SIG-M5 (cell line): ENCODE measurements at regions not wholly inside any gene's neighbourhood (a gene's known extent, or its start where the extent isn't known, plus 50 kb on each side); places are given as distances from the start of the nearest gene placed in this dataset.
"Not testable (repeated sequence)": the region's sequence is repeated elsewhere in the genome, so short reads cannot be mapped to it uniquely, and the experiment has no call there.

Experiments
- DNase-seq: peaks from one replicate; lab custom pipeline; 2025; lab: John Stamatoyannopoulos, UW

GRCh38 chr2:195458936-195459335 lies 198.1 kb upstream of the SLC39A10 start:
- DNase-seq: no peak

DNA sequence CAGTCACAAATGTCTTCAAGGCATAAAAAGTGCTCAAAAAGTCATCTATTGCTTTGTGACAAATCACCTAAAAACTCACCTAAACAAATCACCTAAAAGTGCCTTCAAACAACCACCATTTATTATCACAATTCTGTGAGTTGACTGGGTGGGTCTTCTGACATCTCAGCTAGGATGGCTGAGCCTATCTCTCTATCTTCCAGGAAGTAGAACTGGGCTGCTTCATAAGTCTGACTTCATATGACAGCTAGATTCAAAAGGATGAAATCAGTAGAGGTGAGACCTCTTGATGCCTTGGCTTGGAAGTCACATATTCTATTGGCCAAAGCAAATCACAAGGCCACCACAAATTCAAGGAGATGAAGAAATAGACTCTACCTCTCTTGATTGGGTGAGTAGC lies 199.2 kb upstream of the SLC39A10 start:
- DNase-seq: no peak

- DNase-seq: no peak
Measured at GRCh38 chr2:195456771-195457170, 200.3 kb upstream of the SLC39A10 start.

DNA sequence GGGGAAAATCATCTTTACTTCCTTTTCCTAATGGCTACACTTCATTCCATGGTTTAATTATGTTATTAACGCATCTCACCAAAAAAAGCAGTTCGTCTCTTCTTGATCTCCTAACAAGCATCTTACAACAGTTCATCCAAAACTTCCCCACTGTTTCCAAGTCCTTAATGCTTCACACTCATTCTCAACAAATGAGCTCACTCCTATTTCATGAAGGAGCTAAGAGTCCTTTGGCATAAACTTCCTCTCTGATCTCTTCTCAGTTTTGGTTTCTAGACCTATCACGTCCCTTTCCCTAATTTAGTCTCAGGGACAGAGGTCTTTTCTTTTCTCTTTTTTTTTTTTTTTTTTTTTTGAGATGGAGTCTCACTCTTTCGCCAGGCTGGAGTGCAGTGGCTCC lies 205.9 kb upstream of the SLC39A10 start:
- DNase-seq: no peak

GRCh38 chr2:195450552-195451113 lies 206.4 kb upstream of the SLC39A10 start:
- no peak for DNase-seq

DNA sequence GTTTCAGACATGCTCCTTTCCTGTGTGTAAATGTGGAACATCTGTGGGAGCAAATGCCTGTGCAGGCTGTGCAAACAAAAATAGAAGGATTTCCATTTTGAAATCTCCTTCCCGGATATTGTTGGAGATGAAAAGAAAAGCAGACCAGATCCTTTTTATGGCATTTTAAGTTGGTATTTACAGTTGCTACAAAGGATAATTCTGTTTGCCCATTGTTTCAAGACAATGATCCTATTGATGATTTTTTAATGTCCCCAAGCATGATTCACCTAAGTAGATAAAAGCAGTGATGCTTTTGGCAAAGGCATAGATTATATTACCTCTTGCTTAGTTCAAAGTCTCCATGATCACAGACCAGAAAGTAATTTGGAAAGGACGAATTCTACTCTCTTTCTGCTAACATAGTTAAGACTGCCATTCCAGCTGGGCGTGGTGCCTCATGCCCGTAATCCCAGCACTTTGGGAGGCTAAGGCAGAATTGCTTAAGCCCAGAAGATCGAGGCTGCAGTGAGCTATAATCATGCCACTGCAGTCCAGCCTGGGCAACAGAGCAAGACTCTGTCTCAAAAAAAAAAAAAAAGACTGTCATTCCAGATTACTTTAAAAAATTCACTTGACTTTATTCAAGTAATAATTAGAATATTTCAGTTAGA lies 209.6 kb upstream of the SLC39A10 start:
- no peak for DNase-seq

GRCh38 chr2:195445639-195446038 lies 211.4 kb upstream of the SLC39A10 start:
- DNase-seq: no peak

DNA sequence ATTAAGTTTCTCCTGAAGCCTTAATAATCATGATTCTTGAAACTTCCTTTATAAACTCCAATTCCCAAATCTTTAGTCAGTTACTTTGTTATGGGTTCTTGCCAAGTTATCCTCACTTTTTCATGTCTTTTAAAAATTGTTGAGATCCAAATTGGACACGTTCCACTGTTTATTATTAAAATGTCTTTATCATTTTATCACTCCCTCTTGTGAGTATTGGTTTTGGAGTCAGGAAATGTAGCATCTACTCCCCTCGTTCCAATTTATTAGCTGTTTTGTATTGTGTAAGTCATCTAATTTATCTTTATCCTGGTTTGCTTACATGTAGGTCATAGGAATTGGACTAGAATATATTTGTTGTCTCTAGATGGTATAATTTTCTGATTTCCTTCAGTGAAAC lies 213.1 kb upstream of the SLC39A10 start:
- DNase-seq: no peak

GRCh38 chr2:195442458-195443175 lies 214.4 kb upstream of the SLC39A10 start:
- DNase-seq: no peak

GRCh38 chr2:195438692-195439091 lies 218.3 kb upstream of the SLC39A10 start:
- DNase-seq: no peak

- no peak for DNase-seq
Measured at GRCh38 chr2:195437521-195437920, 219.5 kb upstream of the SLC39A10 start.

DNA sequence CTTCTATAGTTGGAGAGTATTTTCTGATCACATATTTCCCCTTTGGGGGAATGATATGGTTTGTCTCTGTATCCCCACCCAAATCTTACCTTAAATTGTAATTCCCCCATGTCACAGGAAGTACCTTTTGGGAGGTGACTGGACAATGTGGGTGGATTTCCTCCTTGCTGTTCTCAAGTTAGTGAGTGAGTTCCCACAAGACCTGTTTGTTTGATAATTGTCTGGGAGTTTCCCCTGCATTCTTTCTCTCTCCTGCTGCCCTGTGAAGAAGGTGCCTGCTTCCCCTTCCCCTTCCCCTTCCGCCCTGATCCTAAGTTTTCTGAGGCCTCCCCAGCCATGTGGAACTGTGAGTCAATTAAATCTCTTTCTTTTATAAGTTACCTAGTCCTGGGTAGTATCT lies 222.7 kb upstream of the SLC39A10 start:
- no peak for DNase-seq

DNA sequence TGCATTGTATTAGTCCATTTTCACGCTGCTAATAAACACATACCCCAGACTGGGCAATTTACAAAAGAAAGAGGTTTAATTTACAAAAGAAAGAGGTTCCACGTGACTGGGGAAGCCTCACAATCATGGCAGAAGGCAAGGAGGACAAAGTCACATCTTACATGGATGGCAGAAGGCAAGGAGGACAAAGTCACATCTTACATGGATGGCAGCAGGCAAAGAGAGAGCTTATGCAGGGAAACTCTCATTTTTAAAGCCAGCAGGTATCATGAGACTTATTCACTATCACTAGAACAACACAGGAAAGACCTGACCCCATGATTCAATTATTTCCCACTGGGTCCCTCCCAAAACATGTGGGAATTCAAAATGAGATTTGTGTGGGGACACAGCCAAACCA lies 223.3 kb upstream of the SLC39A10 start:
- not testable (repeated sequence) for DNase-seq

DNA sequence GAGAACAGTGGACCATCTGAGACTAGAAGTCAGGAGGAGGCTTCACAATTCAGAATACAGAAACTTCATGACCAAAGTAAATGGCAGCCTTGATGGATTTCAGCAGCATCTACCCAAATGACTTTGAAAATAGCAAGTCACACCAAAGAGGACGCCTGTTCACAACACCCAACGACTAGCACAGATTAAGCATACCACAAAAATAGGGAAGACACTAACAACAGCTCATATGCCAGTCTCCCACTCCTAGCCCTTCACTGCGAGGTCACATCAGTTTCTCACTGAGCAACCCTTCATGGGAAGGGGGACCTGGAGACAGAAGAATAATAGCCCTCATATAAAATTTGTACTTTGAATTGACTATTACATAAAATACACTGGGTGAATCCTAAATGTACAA lies 228.4 kb upstream of the SLC39A10 start:
- DNase-seq: no peak

GRCh38 chr2:195425328-195425727 lies 231.7 kb upstream of the SLC39A10 start:
- DNase-seq: no peak

GRCh38 chr2:195419033-195419432 lies 238.0 kb upstream of the SLC39A10 start:
- DNase-seq: no peak

DNA sequence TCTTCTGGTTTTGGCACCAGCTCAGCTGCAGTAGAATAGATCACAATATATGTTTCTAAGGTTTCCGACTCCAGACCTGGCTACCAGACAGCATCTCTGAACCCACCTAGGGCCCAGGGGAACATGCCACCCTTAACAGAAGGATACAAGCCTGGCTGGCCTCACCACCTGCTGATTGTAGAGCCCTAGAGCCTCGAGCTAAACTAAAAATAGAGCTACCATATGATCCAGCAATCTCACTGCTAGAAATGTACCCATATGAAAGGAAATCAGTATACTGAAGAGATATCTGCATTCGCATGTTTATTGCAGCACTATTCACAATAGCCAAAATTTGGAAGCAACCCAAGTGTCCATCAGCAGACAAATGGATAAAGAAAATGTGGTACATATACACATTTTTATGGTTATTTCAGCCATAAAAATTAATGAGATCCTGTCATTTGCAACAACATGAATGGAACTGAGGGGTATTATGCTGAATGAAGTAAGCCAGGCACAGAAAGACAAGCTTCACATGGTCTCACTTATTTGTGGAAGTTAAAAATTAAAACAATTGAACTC lies 242.4 kb upstream of the SLC39A10 start:
- DNase-seq: no peak

GRCh38 chr2:195413944-195414343 lies 243.1 kb upstream of the SLC39A10 start:
- DNase-seq: no peak

GRCh38 chr2:195413422-195413821 lies 243.6 kb upstream of the SLC39A10 start:
- DNase-seq: no peak

GRCh38 chr2:195411219-195411687 lies 245.8 kb upstream of the SLC39A10 start:
- DNase-seq: no peak

DNA sequence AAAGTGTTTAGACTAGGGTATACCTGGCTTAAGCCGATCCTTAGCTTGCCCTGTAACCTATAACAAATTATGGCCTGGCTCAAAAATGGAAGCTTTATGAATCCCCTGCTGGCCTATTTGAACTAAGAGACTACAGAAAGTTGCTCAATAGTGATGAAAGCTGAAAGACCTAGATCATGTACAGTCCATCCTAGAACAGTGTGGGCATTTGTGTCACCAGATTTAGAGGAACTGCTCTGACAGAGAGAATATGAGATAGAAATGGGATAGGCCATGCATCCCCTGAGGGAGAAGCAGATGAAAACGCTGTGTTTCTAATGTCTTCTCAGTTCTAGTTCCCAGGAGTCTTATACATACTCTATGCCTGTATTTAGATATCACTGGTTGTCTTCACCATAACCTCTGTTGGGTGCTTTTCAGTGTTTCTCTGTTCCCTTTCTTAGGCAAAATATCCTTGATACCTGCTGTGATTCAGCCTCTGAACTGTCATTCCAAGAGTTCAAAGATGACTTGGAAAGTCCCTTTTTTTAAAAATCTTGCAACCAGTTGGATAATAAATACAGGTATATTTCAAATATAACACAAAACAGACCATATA lies 246.9 kb upstream of the SLC39A10 start:
- no peak for DNase-seq

- DNase-seq: no peak
Measured at GRCh38 chr2:195408811-195409210, 248.2 kb upstream of the SLC39A10 start.

DNA sequence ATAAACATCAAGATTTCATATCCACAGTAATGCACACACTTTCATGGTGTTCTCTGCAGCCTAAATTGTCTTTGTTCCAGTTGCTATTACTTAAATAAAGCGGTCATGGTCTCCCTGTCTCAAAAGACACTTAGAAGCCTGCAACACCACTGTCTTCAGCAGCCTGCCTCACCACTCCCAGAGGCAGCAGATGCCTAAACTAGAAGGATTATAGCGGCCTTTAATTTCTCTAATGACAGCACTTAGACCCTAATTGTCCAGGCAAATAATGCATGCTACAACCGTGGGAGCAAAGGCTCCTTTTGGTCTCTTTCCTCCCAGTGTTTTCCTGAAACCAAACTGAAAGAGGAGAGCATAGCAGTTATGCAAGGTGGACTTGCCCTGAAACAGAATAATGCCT lies 248.8 kb upstream of the SLC39A10 start:
- DNase-seq: no peak
